ENCODE measurements at regions not wholly inside any gene's neighbourhood (a gene's known extent, or its start where the extent isn't known, plus 50 kb on each side); places are given as distances from the start of the nearest gene placed in this dataset.
"Not testable (repeated sequence)": the region's sequence is repeated elsewhere in the genome, so short reads cannot be mapped to it uniquely, and the experiment has no call there.

DNA sequence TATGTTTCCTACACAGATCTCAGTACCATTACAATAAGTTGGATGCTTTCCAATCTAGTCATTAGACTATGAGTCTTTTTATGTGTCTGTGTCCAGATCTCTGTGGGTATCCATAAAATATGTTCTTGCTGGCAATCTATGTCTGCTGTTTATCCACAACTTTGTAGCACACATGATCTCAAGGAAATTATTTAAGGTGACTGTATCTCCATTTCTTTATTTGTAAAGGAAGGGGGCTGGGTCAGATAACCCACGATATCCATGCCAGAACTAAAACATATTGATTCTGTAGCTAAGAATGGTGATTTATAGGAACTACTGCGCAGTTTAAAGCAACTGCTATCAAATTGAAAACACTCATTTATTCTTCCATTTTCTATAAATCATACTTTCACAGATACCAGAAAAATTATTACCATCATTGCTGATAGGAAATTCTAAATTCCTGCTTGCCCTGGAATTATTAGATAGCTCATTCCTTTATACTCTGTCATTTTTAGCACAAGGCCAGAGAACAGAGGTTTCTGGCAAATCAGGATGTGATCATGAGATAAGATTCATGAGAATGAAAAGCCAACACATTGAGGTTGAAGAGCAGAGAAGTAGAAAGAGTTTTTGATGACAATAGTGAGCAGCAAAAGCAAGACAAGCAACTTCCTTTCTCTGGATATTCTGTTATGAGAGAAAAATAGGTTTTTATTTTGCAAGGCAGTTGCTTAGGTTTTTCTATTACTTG lies 851.4 kb upstream of the CITED2 start:
- no peak overlapping the region for H3K4me3 Mint-ChIP-seq
- DNase-seq, result no peak
- H3K27me3 Mint-ChIP-seq, result peaks cover 16% of the 10 kb centered on the region
- no peaks in the 10 kb centered on the region for H3K4me1 Mint-ChIP-seq
- no peak for ATAC-seq
- no peaks in the 10 kb centered on the region for H3K36me3 Mint-ChIP-seq (ENCODE audit: low read depth)
- H3K27ac Mint-ChIP-seq, result no peak overlapping the region
- no peaks in the 10 kb centered on the region for H3K9me3 ChIP-seq (ENCODE audit: control insufficient read depth, low read length, poor library complexity, severe bottlenecking)

GRCh38 chr6:140217283-140217682 lies 842.8 kb upstream of the CITED2 start:
- DNase-seq, result no peak
- ATAC-seq, result no peak
- Mint-ChIP-seq H3K27me3 (no peaks in the 10 kb centered on the region), H3K27ac (no peak overlapping the region), H3K4me3 (no peak overlapping the region), H3K4me1 (no peaks in the 10 kb centered on the region), H3K36me3 (ENCODE audit: low read depth) (no peaks in the 10 kb centered on the region)
- H3K9me3 ChIP-seq (ENCODE audit: control insufficient read depth, low read length, poor library complexity, severe bottlenecking), result no peaks in the 10 kb centered on the region

DNA sequence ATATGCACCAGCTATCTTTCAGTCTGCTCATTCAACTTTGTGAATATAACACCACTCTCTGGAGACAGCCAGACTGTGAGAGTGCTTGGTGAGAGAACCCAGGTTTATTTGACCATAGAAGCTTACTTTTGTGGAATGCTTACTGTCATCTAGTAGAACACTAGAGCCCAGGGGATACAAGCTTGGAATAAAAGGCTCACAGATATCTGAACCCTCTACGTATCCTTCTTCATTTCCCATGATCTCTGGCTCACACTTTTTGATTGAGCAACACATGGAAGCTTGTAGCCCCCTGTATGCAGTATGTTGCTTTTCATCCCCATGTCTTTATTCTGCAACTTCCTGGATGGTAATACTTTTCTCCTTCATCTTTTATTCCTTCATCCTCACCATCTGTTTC lies 835.3 kb upstream of the CITED2 start:
- no peak for ATAC-seq
- no peaks in the 10 kb centered on the region for H3K9me3 ChIP-seq (ENCODE audit: control insufficient read depth, low read length, poor library complexity, severe bottlenecking)
- H3K4me3 Mint-ChIP-seq, result no peak overlapping the region
- H3K27ac Mint-ChIP-seq, result no peak overlapping the region
- H3K4me1 Mint-ChIP-seq, result peaks cover 6% of the 10 kb centered on the region
- DNase-seq, result no peak
- no peaks in the 10 kb centered on the region for H3K36me3 Mint-ChIP-seq (ENCODE audit: low read depth)
- peaks cover 6% of the 10 kb centered on the region for H3K27me3 Mint-ChIP-seq

DNA sequence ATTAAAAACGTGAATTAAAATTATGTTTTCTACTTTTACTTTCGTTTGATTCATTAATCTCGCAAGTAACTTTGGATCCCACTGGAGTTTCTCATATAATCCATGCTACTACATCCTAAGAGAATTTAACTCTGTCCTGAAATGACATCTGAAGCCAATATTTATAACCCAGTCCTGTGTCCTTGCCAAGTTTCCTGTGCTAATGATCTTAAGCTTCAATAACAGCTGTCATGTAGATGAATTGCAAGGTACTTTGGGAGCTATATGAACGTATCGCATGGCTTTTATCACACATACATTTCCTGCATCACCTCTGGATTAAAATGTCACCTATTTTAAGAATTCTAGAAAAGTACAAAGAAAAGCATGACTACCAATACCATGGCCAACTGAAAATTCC lies 833.8 kb upstream of the CITED2 start:
- H3K4me3 Mint-ChIP-seq, result no peak overlapping the region
- no peak overlapping the region for H3K27ac Mint-ChIP-seq
- peaks cover 6% of the 10 kb centered on the region for H3K4me1 Mint-ChIP-seq
- ATAC-seq (no peak), DNase-seq (no peak)
- no peaks in the 10 kb centered on the region for H3K9me3 ChIP-seq (ENCODE audit: control insufficient read depth, low read length, poor library complexity, severe bottlenecking)
- peaks cover 6% of the 10 kb centered on the region for H3K27me3 Mint-ChIP-seq
- H3K36me3 Mint-ChIP-seq (ENCODE audit: low read depth), result no peaks in the 10 kb centered on the region

GRCh38 chr6:140205795-140206593 lies 831.5 kb upstream of the CITED2 start:
- ATAC-seq, result no peak
- H3K27ac Mint-ChIP-seq, result peak overlapping the region; percentile 37
- H3K27me3 Mint-ChIP-seq, result peaks cover 6% of the 10 kb centered on the region
- no peak overlapping the region for H3K4me3 Mint-ChIP-seq
- H3K4me1 Mint-ChIP-seq, result peaks cover 6% of the 10 kb centered on the region
- H3K9me3 ChIP-seq (ENCODE audit: control insufficient read depth, low read length, poor library complexity, severe bottlenecking), result no peaks in the 10 kb centered on the region
- DNase-seq, result no peak
- H3K36me3 Mint-ChIP-seq (ENCODE audit: low read depth), result no peaks in the 10 kb centered on the region

DNA sequence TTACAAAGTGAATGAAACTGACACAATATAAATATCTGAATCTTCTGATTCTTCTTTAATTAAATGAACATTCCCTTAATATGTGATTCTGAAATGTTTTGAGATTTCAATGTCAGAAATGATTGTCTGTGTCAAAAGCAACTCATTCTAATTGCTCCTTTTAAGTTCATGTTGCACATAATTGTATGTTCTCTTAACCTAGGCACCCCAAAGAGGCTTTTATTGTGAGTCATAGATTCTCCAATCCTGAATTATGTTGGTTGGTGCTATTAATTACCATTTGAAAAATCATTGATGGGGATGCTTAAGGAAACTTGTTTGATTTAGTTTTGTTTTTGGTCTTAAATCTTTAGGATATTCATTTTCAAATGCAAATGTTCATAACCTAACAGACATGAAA lies 829.7 kb upstream of the CITED2 start:
- no peak for DNase-seq
- no peaks in the 10 kb centered on the region for H3K27me3 Mint-ChIP-seq
- H3K4me3 Mint-ChIP-seq, result no peak overlapping the region
- no peak for ATAC-seq
- H3K4me1 Mint-ChIP-seq, result peaks cover 3% of the 10 kb centered on the region
- no peaks in the 10 kb centered on the region for H3K36me3 Mint-ChIP-seq (ENCODE audit: low read depth)
- H3K27ac Mint-ChIP-seq, result no peak overlapping the region
- no peaks in the 10 kb centered on the region for H3K9me3 ChIP-seq (ENCODE audit: control insufficient read depth, low read length, poor library complexity, severe bottlenecking)

GRCh38 chr6:140203661-140204147 lies 829.3 kb upstream of the CITED2 start:
- DNase-seq (no peak), ATAC-seq (no peak)
- H3K4me3 Mint-ChIP-seq, result no peak overlapping the region
- H3K4me1 Mint-ChIP-seq, result peaks cover 3% of the 10 kb centered on the region
- H3K9me3 ChIP-seq (ENCODE audit: control insufficient read depth, low read length, poor library complexity, severe bottlenecking), result no peaks in the 10 kb centered on the region
- no peaks in the 10 kb centered on the region for H3K36me3 Mint-ChIP-seq (ENCODE audit: low read depth)
- H3K27ac Mint-ChIP-seq, result no peak overlapping the region
- no peaks in the 10 kb centered on the region for H3K27me3 Mint-ChIP-seq

DNA sequence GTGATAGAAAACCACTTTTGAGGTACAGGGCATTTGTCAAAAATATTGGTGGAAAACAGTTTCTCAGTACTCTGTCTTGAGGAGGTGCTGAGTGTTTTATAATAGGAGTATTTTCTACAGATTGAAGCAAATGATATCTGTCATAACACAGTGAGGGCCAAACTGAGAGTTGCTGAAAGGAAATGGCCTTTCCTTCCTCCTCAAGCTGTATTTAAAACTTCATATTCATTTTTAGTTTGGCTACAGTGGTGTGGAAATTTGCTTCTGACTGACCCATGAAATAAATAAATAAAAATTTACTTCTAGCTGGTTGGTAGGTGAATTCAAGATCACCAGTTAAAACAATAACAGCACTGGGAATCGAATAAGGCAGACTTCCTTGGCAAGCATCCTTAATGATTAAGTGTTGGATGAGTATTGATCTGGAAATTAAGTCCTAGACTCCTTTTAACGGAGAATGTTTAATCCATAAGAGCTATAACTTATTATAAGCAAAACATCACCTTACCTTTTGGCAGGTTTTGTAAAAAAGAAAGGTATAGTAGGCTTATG lies 828.6 kb upstream of the CITED2 start:
- DNase-seq (no peak), ATAC-seq (no peak)
- no peak overlapping the region for H3K27ac Mint-ChIP-seq
- H3K4me3 Mint-ChIP-seq, result no peak overlapping the region
- H3K27me3 Mint-ChIP-seq, result no peaks in the 10 kb centered on the region
- no peaks in the 10 kb centered on the region for H3K9me3 ChIP-seq (ENCODE audit: control insufficient read depth, low read length, poor library complexity, severe bottlenecking)
- H3K4me1 Mint-ChIP-seq, result peaks cover 3% of the 10 kb centered on the region
- no peaks in the 10 kb centered on the region for H3K36me3 Mint-ChIP-seq (ENCODE audit: low read depth)

DNA sequence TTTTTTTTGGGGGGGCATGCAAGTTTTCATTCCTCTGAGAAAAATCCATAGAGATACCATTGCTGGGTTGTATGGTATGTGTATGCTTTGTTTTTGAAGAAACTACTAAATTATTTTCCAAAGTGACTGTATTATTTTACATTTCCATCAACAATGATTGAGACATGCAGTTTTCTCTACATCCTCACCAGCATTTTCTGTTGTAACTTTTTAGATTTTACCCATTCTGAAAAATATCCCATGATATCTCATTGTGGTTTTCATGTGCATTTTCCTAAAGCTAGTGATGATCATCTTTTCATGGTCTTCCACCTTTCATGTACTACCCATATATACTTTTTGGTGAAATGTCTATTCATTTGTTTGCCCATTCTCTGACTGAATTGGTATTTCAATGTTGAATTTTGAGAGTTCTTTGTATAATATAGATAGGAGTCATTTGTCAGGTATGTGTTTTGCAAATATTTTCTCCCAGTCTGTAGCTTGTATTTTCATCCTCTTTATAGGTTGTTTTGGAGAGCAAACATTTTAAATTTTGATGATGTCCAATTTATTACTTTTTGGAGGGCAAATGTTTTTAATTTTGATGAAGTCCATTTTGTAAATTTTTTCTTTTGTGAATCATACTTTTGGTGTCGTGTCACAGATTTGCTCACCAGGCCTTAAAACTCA lies 827.5 kb upstream of the CITED2 start:
- ATAC-seq, result no peak
- Mint-ChIP-seq H3K27me3 (no peaks in the 10 kb centered on the region), H3K4me3 (no peak overlapping the region), H3K36me3 (ENCODE audit: low read depth) (no peaks in the 10 kb centered on the region), H3K4me1 (peaks cover 3% of the 10 kb centered on the region), H3K27ac (no peak overlapping the region)
- DNase-seq, result no peak
- H3K9me3 ChIP-seq (ENCODE audit: control insufficient read depth, low read length, poor library complexity, severe bottlenecking), result no peaks in the 10 kb centered on the region

GRCh38 chr6:140193269-140193668 lies 818.8 kb upstream of the CITED2 start:
- no peak overlapping the region for H3K27ac Mint-ChIP-seq
- H3K36me3 Mint-ChIP-seq (ENCODE audit: low read depth), result no peaks in the 10 kb centered on the region
- ATAC-seq (no peak), DNase-seq (no peak)
- no peak overlapping the region for H3K4me3 Mint-ChIP-seq
- no peaks in the 10 kb centered on the region for H3K4me1 Mint-ChIP-seq
- H3K27me3 Mint-ChIP-seq, result no peaks in the 10 kb centered on the region
- H3K9me3 ChIP-seq (ENCODE audit: control insufficient read depth, low read length, poor library complexity, severe bottlenecking), result peaks cover 6% of the 10 kb centered on the region

DNA sequence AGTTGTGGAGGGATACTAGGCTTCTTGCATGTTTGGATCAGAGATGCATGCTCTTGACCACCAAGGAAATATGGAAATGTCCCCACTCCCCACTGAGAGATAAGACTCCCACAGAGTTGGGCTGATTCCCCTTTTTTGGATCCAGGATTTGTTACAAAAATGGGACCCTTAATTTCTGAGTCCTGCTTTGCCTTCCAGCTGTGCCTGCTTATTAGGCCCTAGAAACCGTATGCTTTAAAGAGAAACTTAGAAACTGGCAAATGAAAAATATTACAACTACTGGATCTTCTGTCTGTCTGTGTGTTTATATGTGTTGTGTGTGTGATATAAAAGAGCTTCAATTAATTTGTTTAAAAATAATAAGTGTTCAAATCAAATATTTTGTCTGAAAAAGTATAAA lies 817.6 kb upstream of the CITED2 start:
- Mint-ChIP-seq H3K4me3 (no peak overlapping the region), H3K36me3 (ENCODE audit: low read depth) (no peaks in the 10 kb centered on the region), H3K4me1 (no peaks in the 10 kb centered on the region), H3K27ac (no peak overlapping the region), H3K27me3 (no peaks in the 10 kb centered on the region)
- DNase-seq, result no peak
- ATAC-seq, result no peak
- H3K9me3 ChIP-seq (ENCODE audit: control insufficient read depth, low read length, poor library complexity, severe bottlenecking), result peaks cover 6% of the 10 kb centered on the region

GRCh38 chr6:140189263-140189662 lies 814.8 kb upstream of the CITED2 start:
- not testable (repeated sequence) for H3K27ac Mint-ChIP-seq; H3K4me1 Mint-ChIP-seq; ATAC-seq; H3K9me3 ChIP-seq (ENCODE audit: control insufficient read depth, low read length, poor library complexity, severe bottlenecking); H3K36me3 Mint-ChIP-seq (ENCODE audit: low read depth); DNase-seq; H3K27me3 Mint-ChIP-seq; H3K4me3 Mint-ChIP-seq

DNA sequence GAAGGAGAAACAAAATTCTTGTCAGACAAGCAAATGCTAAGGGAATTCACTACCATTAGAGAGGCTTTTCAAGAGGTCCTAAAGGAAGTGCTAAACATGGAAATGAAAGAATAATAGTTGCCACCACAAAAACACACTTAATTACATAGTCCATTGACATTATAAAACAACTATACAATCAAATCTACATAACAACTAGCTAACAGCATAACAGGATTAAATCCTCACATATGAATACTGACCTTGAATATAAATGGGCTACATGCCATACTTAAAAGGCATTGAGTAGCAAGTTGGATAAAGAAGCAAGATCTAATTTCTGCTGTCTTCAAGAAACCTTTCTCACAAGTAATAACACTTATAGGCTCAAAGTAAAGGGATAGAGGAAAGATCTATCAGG lies 811.5 kb upstream of the CITED2 start:
- H3K9me3 ChIP-seq (ENCODE audit: control insufficient read depth, low read length, poor library complexity, severe bottlenecking), result no peaks in the 10 kb centered on the region

More for the DNA sequence above, 811.5 kb upstream of the CITED2 start:
- Mint-ChIP-seq H3K36me3 (ENCODE audit: low read depth) (no peaks in the 10 kb centered on the region), H3K27me3 (peaks cover 5% of the 10 kb centered on the region), H3K27ac (no peak overlapping the region), H3K4me1 (no peaks in the 10 kb centered on the region), H3K4me3 (no peak overlapping the region)
- ATAC-seq (no peak), DNase-seq (no peak)

All from T-helper 17 cell (primary cell).